ENCODE measurements at regions not wholly inside any gene's neighbourhood (a gene's known extent, or its start where the extent isn't known, plus 50 kb on each side); places are given as distances from the start of the nearest gene placed in this dataset.

GRCh38 chr5:11981986-11982385, 77.7 kb upstream of the CTNND2 start:
- no peak for TF ChIP-seq CTCF (conservative IDR thresholded peaks at IDR 0.05)
- no peak for TF ChIP-seq ZFX (IDR thresholded peaks at IDR 0.05)
